K562 (cell line): ENCODE measurements at regions not wholly inside any gene's neighbourhood (a gene's known extent, or its start where the extent isn't known, plus 50 kb on each side); places are given as distances from the start of the nearest gene placed in this dataset.

Source experiments
- ATAC-seq: fragments of 200-7000 bp; cut with Tn5 transposase; 3 replicates; pipeline ENCODE4 v1.9.1; 2020; ENCODE audit warnings: moderate library complexity
- BruUV-seq: library from RNA; stranded (reverse); fragments of 400-500 nt; replicated peaks from 2 replicates; lab custom pipeline; 2021; lab: Mats Ljungman, UMichigan
- CTCF ChIA-PET: fragments of 300-600 bp; formaldehyde crosslinking; extraction: SDS; loops from one replicate; lab custom pipeline; 2021; ENCODE audit warnings: low intra/inter-chr PET ratio; lab: Yijun Ruan, JAX
- POLR2A ChIA-PET: fragments of 300-600, 350-650 bp; sonication (Branson Sonifier 250); formaldehyde crosslinking; extraction: SDS; loops from one replicate; lab custom pipeline; 2021; ENCODE audit warnings: antibody characterized with exemption, inconsistent platforms; lab: Yijun Ruan, JAX
- DNase-seq, 4 experiments: peaks; one replicate each; pipeline versions ENCODE4 v3.0.0 to v3.0.0-alpha.2; 2011 to 2018; ENCODE audit warnings: low spot score in 3 of 4, mixed read lengths in 3 of 4; ENCODE audit errors: extremely low read depth in 1 of 4
- FAIRE-seq: peaks from 2 replicates; lab custom pipeline; 2011; peaks lifted over from hg19 to GRCh38; lab: Jason Lieb, UNC
- H2AFZ ChIP-seq: 2 replicates; pipeline ENCODE4 v1.6.0; 2011; ENCODE audit warnings: low read depth, low read length, control low read depth, inconsistent platforms
- H3K27ac ChIP-seq: fragments of 200-600 bp; 3 replicates; pipeline ENCODE4 v1.8.0; 2011; ENCODE audit warnings: low read depth, mild to moderate bottlenecking, control low read depth, inconsistent platforms, low read length, moderate library complexity, mixed read lengths; ENCODE audit errors: extremely low read depth
- H3K27me3 ChIP-seq, 2 experiments: fragments of 300-600 bp in 1 of 2; 2 replicates in 1 of 2; 3 replicates in 1 of 2; pipeline versions ENCODE4 v1.6.0 to v1.8.0; 2011; ENCODE audit warnings: inconsistent platforms in 2 of 2, low read length in 2 of 2, mild to moderate bottlenecking in 1 of 2, mixed read lengths in 1 of 2, moderate library complexity in 1 of 2; ENCODE audit not compliant: control insufficient read depth in 2 of 2, insufficient read depth in 2 of 2
- H3K36me3 ChIP-seq: fragments of 300-600 bp; 3 replicates; pipeline ENCODE4 v1.8.0; 2011; ENCODE audit warnings: mild to moderate bottlenecking, low read length, inconsistent platforms; ENCODE audit not compliant: control insufficient read depth, insufficient read depth
- H3K4me1 ChIP-seq, 2 experiments: fragments of 200-600 bp in 1 of 2; replicated peaks in 1 of 2; 2 replicates in 1 of 2; 3 replicates in 1 of 2; pipeline versions ENCODE4 v1.5.1 to v1.8.0; 2011; ENCODE audit warnings: inconsistent platforms in 2 of 2, low read length in 2 of 2, mild to moderate bottlenecking in 1 of 2, mixed read lengths in 1 of 2, moderate library complexity in 1 of 2; ENCODE audit not compliant: control insufficient read depth in 2 of 2, insufficient read depth in 2 of 2
- H3K4me2 ChIP-seq: 2 replicates; pipeline ENCODE4 v1.6.1; 2011; ENCODE audit warnings: low read length, control low read depth, inconsistent platforms, mixed read lengths; ENCODE audit not compliant: insufficient read depth
- H3K4me3 ChIP-seq: fragments of 200-600 bp; sonication (generic), shearing (Covaris generic); 2 replicates; pipeline ENCODE4 v1.5.1; 2016; ENCODE audit warnings: control low read depth, inconsistent platforms
- H3K79me2 ChIP-seq: fragments of 200-600 bp; 3 replicates; pipeline ENCODE4 v1.8.0; 2011; ENCODE audit warnings: low read length, inconsistent platforms; ENCODE audit not compliant: control insufficient read depth, insufficient read depth
- H3K9ac ChIP-seq, 2 experiments: 2 replicates each; pipeline versions ENCODE4 v1.6.0 to v1.6.1; 2011; ENCODE audit warnings: low read depth in 2 of 2, low read length in 2 of 2, control low read depth in 1 of 2, inconsistent platforms in 1 of 2, mild to moderate bottlenecking in 1 of 2, mixed read lengths in 1 of 2; ENCODE audit not compliant: insufficient read depth in 1 of 2
- H3K9me1 ChIP-seq: one replicate; pipeline ENCODE4 v1.6.0; 2011; ENCODE audit warnings: inconsistent platforms, mild to moderate bottlenecking, low read length, moderate library complexity; ENCODE audit not compliant: control insufficient read depth, insufficient read depth
- H3K9me3 ChIP-seq: replicated peaks from 2 replicates; pipeline ENCODE4 v1.5.1; 2011; ENCODE audit warnings: low read depth, low read length, inconsistent platforms; ENCODE audit not compliant: control insufficient read depth, insufficient read depth
- H4K20me1 ChIP-seq: replicated peaks from 2 replicates; pipeline ENCODE4 v1.6.1; 2011; ENCODE audit warnings: low read length, inconsistent platforms, mixed read lengths; ENCODE audit not compliant: control insufficient read depth, insufficient read depth
- HDAC8 ChIP-seq: fragments of 450-650 bp; IDR thresholded peaks from 2 replicates; pipeline ENCODE4 v1.6.1; 2016; ENCODE audit warnings: mild to moderate bottlenecking, missing genetic modification characterization, moderate library complexity, missing compliant biosample characterization
- HOXB6 ChIP-seq: fragments of 250-450 bp; sonication (Bioruptor Pico); IDR thresholded peaks from 2 replicates; pipeline ENCODE4 v1.5.1; 2022; ENCODE audit warnings: mild to moderate bottlenecking, borderline replicate concordance
- SMC3 ChIP-seq: conservative IDR thresholded peaks from 2 replicates; pipeline ENCODE4 v1.6.1; 2011; ENCODE audit warnings: low read depth, low read length, improper control_type of control experiment; ENCODE audit not compliant: insufficient read depth
- ZBTB2 ChIP-seq: fragments of 450-650 bp; IDR thresholded peaks from 2 replicates; pipeline ENCODE4 v1.6.1; 2016; ENCODE audit warnings: antibody characterized with exemption
- ZBTB40 ChIP-seq, 2 experiments: fragments of 450-650 bp in 1 of 2; sonication (generic) in 1 of 2; formaldehyde crosslinking in 1 of 2; IDR thresholded peaks; 2 replicates each; pipeline versions ENCODE4 v1.7.1 to v1.9.0; 2016 to 2022; ENCODE audit warnings: inconsistent platforms in 1 of 2, mild to moderate bottlenecking in 1 of 2, missing genetic modification reagents in 1 of 2
- ZNF766 ChIP-seq: fragments of 200-800 bp; sonication (Bioruptor generic); conservative IDR thresholded peaks from 2 replicates; pipeline ENCODE4 v1.6.1; 2016; ENCODE audit warnings: missing genetic modification characterization, missing compliant biosample characterization
- WGBS: fragments of 100-300 bp; shearing (Covaris generic); methylation state at CpG from one replicate; pipeline ENCODE4 v1.1.6; 2016; ENCODE audit warnings: low coverage, mixed read lengths; ENCODE audit not compliant: insufficient coverage; ENCODE audit errors: missing lambda C conversion rate; 5-methylcytosine and 5-hydroxymethylcytosine counted together
- in situ Hi-C: fragments of 300-500 bp; cut with MboI; formaldehyde crosslinking; loops from 4 replicates; pipeline ENCODE4 v1.15.0; 2018; ENCODE audit warnings: inconsistent platforms, mixed read lengths
- intact Hi-C: fragments of 100-400 bp; cut with micrococcal nuclease; formaldehyde crosslinking; loops from 2 replicates; pipeline ENCODE4 v1.14.2; 2022

GRCh38 chr11:69371731-69372588 lies 78.0 kb downstream of the MYEOV start:
- Histone ChIP-seq H3K9me1 (no peaks in the 10 kb centered on the region), H3K4me1 (peaks cover 0 to 28% of the 10 kb centered on the region in 2 experiments; a peak in 3 of 5 replicates), H3K9ac (no peak overlapping the region), H3K27ac (no peak overlapping the region), H3K36me3 (peaks cover 6% of the 10 kb centered on the region; the same call in 1 of the 3 replicates), H3K4me3 (no peak overlapping the region), H3K79me2 (no peaks in the 10 kb centered on the region), H2AFZ (no peak overlapping the region)
- CTCF ChIA-PET: no interaction called here
- in situ Hi-C loops: no loop called here
- ATAC-seq: no peak
- no peak for FAIRE-seq
- WGBS: 77% methylated on average over 14 of the region's 17 CpGs
- TF ChIP-seq HDAC8 (tag) (no peak), ZBTB2 (no peak), SMC3 (no peak), HOXB6 (no peak), ZNF766 (CRISPR knock-in tag) (no peak), ZBTB40 (IDR thresholded peaks at IDR 0.05) (peak; percentile 62; the same call in 1 of the 2 replicates), ZBTB40 (CRISPR knock-in tag; IDR thresholded peaks at IDR 0.05) (no peak)
- TF ChIP-seq, all 486 proteins: peak for 1
- intact Hi-C loops: no loop called here
- no TSS peak for BruUV-seq
- Histone ChIP-seq H3K27me3 (no peaks in the 10 kb centered on the region), H4K20me1 (no peaks in the 10 kb centered on the region), H3K4me2 (no peak overlapping the region), H3K9me3 (peaks cover 3% of the 10 kb centered on the region; the same call in 1 of the 2 replicates)
- POLR2A ChIA-PET: interaction anchor here (0.9 kb wide), 1 partner anchor 130 kb away, joined by 3 read pairs; no protein-coding TSS in a partner anchor
- no peak for DNase-seq
